HG03196 (cell line): ENCODE measurements at regions not wholly inside any gene's neighbourhood (a gene's known extent, or its start where the extent isn't known, plus 50 kb on each side); places are given as distances from the start of the nearest gene placed in this dataset.

ENCODE experiments used
- ATAC-seq: cut with Tn5 transposase; IDR thresholded peaks from one replicate; pipeline ENCODE4 v1.9.1; 2021; ENCODE audit not compliant: unreplicated experiment

GRCh38 chr1:94734963-94735901 is 84.9 kb upstream of the SLC44A3 start:
- no peak for ATAC-seq

GRCh38 chr1:94731891-94732290 is 88.3 kb upstream of the SLC44A3 start:
- no peak for ATAC-seq

- no peak for ATAC-seq
These were observed 89.7 kb upstream of the SLC44A3 start for GRCh38 chr1:94730450-94730849.

GRCh38 chr1:94729267-94729666 is 90.9 kb upstream of the SLC44A3 start:
- no peak for ATAC-seq

GRCh38 chr1:94727846-94728715 is 92.1 kb upstream of the SLC44A3 start:
- ATAC-seq: no peak

- ATAC-seq: no peak
These were observed 93.0 kb upstream of the SLC44A3 start for GRCh38 chr1:94726981-94727685.

- no peak for ATAC-seq
These were observed 94.6 kb upstream of the SLC44A3 start for GRCh38 chr1:94725566-94725965.

- no peak for ATAC-seq
These were observed 96.3 kb upstream of the SLC44A3 start for GRCh38 chr1:94723894-94724293.

GRCh38 chr1:94723463-94723862 is 96.7 kb upstream of the SLC44A3 start:
- no peak for ATAC-seq

- ATAC-seq: no peak
These were observed 98.0 kb upstream of the SLC44A3 start for GRCh38 chr1:94722181-94722580.

GRCh38 chr1:94721240-94721639 is 98.9 kb upstream of the SLC44A3 start:
- peak; percentile 43 for ATAC-seq

- ATAC-seq: peak; percentile 98
These were observed 100.0 kb upstream of the SLC44A3 start for GRCh38 chr1:94719926-94720793.

GRCh38 chr1:94716965-94717364 is 103.2 kb upstream of the SLC44A3 start:
- no peak for ATAC-seq

GRCh38 chr1:94715321-94715720 is 104.8 kb upstream of the SLC44A3 start:
- ATAC-seq: no peak

GRCh38 chr1:94714552-94714951 is 105.6 kb upstream of the SLC44A3 start:
- no peak for ATAC-seq

GRCh38 chr1:94714152-94714551 is 106.0 kb upstream of the SLC44A3 start:
- ATAC-seq: no peak

GRCh38 chr1:94713472-94714141 is 106.5 kb upstream of the SLC44A3 start:
- ATAC-seq: peak; percentile 60

GRCh38 chr1:94709891-94710581 is 110.1 kb upstream of the SLC44A3 start:
- no peak for ATAC-seq

GRCh38 chr1:94708811-94709210 is 111.3 kb upstream of the SLC44A3 start:
- ATAC-seq: no peak
